ENCODE measurements at regions not wholly inside any gene's neighbourhood (a gene's known extent, or its start where the extent isn't known, plus 50 kb on each side); places are given as distances from the start of the nearest gene placed in this dataset.

DNA sequence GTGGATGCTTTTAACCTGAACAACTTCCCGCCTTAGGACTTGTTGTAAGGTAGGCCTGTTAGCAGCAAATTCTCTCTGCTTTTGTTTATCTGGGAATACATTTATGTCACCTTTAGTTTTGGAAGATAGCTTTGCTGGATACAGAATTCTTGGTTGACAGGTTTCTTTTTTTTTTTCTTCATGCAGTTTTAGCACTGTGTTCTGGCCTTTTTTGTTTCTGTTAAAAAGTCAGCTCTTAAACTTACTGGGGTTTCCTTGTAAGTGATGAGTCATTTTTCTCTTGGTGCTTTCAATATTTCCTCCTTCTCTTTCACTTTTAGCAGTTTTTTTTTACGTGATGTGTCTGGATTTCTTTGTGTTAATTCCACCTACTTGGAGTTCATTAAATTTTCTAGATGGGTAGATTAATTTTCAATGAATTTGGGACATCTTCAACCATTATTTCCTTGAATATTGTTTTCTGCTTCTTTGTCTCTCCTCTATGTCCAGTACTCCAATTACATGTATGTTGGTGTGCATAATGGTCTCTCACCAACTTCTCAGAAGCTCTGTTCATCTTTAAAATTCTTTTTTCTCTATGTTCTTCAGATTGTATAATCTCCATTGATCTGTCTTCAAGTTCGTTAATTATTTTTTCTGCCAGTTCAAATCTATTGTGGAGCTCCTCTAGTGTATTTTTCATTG lies 188.2 kb upstream of the ZNF536 start:
- intact Hi-C loops (cut with DNase I) = no loop called here
- TF ChIP-seq POLR2A (IDR thresholded peaks at IDR 0.05) = no peak
- Histone ChIP-seq H3K27ac (no peak overlapping the region), H3K27me3 (no peaks in the 10 kb centered on the region), H3K9me3 (peaks cover 0 to 62% (median 45%) of the 10 kb centered on the region in 12 donors), H3K4me3 (no peak overlapping the region), H3K4me1 (no peaks in the 10 kb centered on the region), H3K36me3 (no peaks in the 10 kb centered on the region)
- DNase-seq (no peak), ATAC-seq (no peak)
- 72 to 82% (median 74%) methylated on average over 3 of the region's 3 CpGs for WGBS, 4 donors

- H3K36me3 ChIP-seq = no peaks in the 10 kb centered on the region
- no peaks in the 10 kb centered on the region for H3K4me1 ChIP-seq
- no peak overlapping the region for H3K4me3 ChIP-seq
- no peak overlapping the region for H3K27ac ChIP-seq
- TF ChIP-seq POLR2A (IDR thresholded peaks at IDR 0.05) = no peak
- no peak for TF ChIP-seq CTCF (IDR thresholded peaks at IDR 0.05)
- DNase-seq (no peak), ATAC-seq (no peak)
- WGBS, 4 donors = 79 to 88% (median 84%) methylated on average over 9 of the region's 9 CpGs
- H3K27me3 ChIP-seq = peaks cover 0 to 2% (median 0%) of the 10 kb centered on the region in 9 donors
- intact Hi-C loops (cut with DNase I) = no loop called here
- peaks cover 0 to 16% (median 2%) of the 10 kb centered on the region in 12 donors for H3K9me3 ChIP-seq
These were observed 170.1 kb upstream of the ZNF536 start for GRCh38 chr19:30202060-30202600.

DNA sequence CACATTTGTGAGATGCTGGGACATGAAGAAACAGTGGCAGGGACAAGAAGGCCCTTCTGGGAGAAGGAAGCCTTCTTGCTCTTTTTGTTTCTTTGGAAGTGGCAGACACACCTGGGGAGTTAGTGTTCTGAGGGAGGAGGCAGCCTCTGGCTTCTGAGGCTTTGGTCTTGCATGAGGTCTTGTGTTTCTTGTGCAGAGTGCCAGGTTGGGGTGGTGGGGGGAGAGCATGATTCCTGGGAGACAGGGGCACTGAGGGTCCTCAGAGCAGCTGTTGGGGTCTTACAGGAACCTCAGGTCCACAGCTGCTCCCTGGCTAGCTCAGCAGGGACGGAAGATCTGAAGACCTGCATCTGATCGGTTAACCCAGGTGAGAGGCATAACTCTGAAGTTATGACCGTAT lies 167.5 kb upstream of the ZNF536 start:
- Histone ChIP-seq H3K36me3 (no peaks in the 10 kb centered on the region), H3K27me3 (peaks cover 0 to 2% (median 0%) of the 10 kb centered on the region in 9 donors), H3K4me3 (no peak overlapping the region), H3K27ac (no peak overlapping the region), H3K9me3 (peaks cover 0 to 15% (median 0%) of the 10 kb centered on the region in 12 donors), H3K4me1 (no peaks in the 10 kb centered on the region)
- intact Hi-C loops (cut with DNase I) = no loop called here
- WGBS, 4 donors = 86 to 100% (median 90%) methylated on average over 2 to 3 of the region's 3 CpGs
- no peak for TF ChIP-seq CTCF (IDR thresholded peaks at IDR 0.05)
- no peak for TF ChIP-seq POLR2A (IDR thresholded peaks at IDR 0.05)
- ATAC-seq = no peak
- DNase-seq = no peak

- H3K4me1 ChIP-seq = no peaks in the 10 kb centered on the region
- H3K27ac ChIP-seq = no peak overlapping the region
- H3K9me3 ChIP-seq = peaks cover 0 to 15% (median 0%) of the 10 kb centered on the region in 12 donors
- H3K4me3 ChIP-seq = no peak overlapping the region
- H3K27me3 ChIP-seq = peaks cover 0 to 4% (median 0%) of the 10 kb centered on the region in 9 donors
- ATAC-seq (no peak), DNase-seq (no peak)
- no peaks in the 10 kb centered on the region for H3K36me3 ChIP-seq
- 77 to 92% (median 87%) methylated on average over 6 of the region's 6 CpGs for WGBS, 4 donors
- TF ChIP-seq CTCF (IDR thresholded peaks at IDR 0.05) = no peak
- intact Hi-C loops (cut with DNase I) = no loop called here
These were observed 166.0 kb upstream of the ZNF536 start for GRCh38 chr19:30206187-30206586.

All from heart left ventricle (tissue), 16 donors.